IMR-90 (cell line): ENCODE measurements at regions not wholly inside any gene's neighbourhood (a gene's known extent, or its start where the extent isn't known, plus 50 kb on each side); places are given as distances from the start of the nearest gene placed in this dataset.

Experiments used
- ATAC-seq: fragments of 200-7000 bp; cut with Tn5 transposase; 2 replicates; pipeline ENCODE4 v1.9.1; 2020; ENCODE audit warnings: low read depth, mild to moderate bottlenecking, moderate library complexity
- BruUV-seq: library from RNA; stranded (reverse); fragments of 400-500 nt; replicated peaks from 2 replicates; lab custom pipeline; 2021; lab: Mats Ljungman, UMichigan
- CTCF ChIA-PET: fragments of 300-600 bp; formaldehyde crosslinking; extraction: SDS; loops from one replicate; lab custom pipeline; 2021; ENCODE audit warnings: antibody characterized with exemption; lab: Yijun Ruan, JAX
- POLR2A ChIA-PET: fragments of 300-600 bp; sonication (Branson Sonifier 250); formaldehyde crosslinking; loops from one replicate; lab custom pipeline; 2022; ENCODE audit warnings: antibody characterized with exemption; ENCODE audit not compliant: unreplicated experiment; lab: Charles Lee
- DNase-seq: peaks from one replicate; pipeline ENCODE4 v3.0.0; 2013
- H2AFZ ChIP-seq: replicated peaks from 2 replicates; pipeline ENCODE3; 2013; ENCODE audit warnings: low read length, mild to moderate bottlenecking; ENCODE audit not compliant: poor library complexity
- H2AK5ac ChIP-seq: 2 replicates; pipeline ENCODE4 v1.6.1; 2013; ENCODE audit warnings: low read depth, low read length, inconsistent platforms
- H2AK9ac ChIP-seq: replicated peaks from 2 replicates; pipeline ENCODE3; 2013; ENCODE audit warnings: mild to moderate bottlenecking, low read depth, low read length, moderate library complexity; ENCODE audit not compliant: poor library complexity
- H2BK120ac ChIP-seq: 2 replicates; pipeline ENCODE4 v1.6.1; 2013; ENCODE audit warnings: low read depth, low read length, inconsistent platforms
- H2BK15ac ChIP-seq: 3 replicates; pipeline ENCODE4 v1.6.1; 2013; ENCODE audit warnings: low read depth, low read length, inconsistent platforms
- H2BK20ac ChIP-seq: 2 replicates; pipeline ENCODE4 v1.6.1; 2013; ENCODE audit warnings: low read depth, mild to moderate bottlenecking, inconsistent platforms, low read length, moderate library complexity
- H2BK5ac ChIP-seq: 2 replicates; pipeline ENCODE4 v1.6.1; 2013; ENCODE audit warnings: mild to moderate bottlenecking, low read depth, low read length, inconsistent platforms; ENCODE audit not compliant: poor library complexity, severe bottlenecking
- H3K14ac ChIP-seq: replicated peaks from 2 replicates; pipeline ENCODE4 v1.6.1; 2013; ENCODE audit warnings: low read depth, low read length, inconsistent platforms
- H3K18ac ChIP-seq: 2 replicates; pipeline ENCODE4 v1.6.1; 2013; ENCODE audit warnings: low read depth, low read length, control low read depth
- H3K23ac ChIP-seq: 2 replicates; pipeline ENCODE4 v1.6.1; 2013; ENCODE audit warnings: low read depth, low read length, inconsistent platforms
- H3K27ac ChIP-seq: 2 replicates; pipeline ENCODE4 v1.5.1; 2013; ENCODE audit warnings: mild to moderate bottlenecking, control low read depth, low read length; ENCODE audit not compliant: insufficient read depth
- H3K27me3 ChIP-seq: 2 replicates; pipeline ENCODE4 v1.6.1; 2013; ENCODE audit warnings: low read length; ENCODE audit not compliant: control insufficient read depth, insufficient read depth
- H3K36me3 ChIP-seq: 2 replicates; pipeline ENCODE4 v1.6.1; 2013; ENCODE audit warnings: low read length, mixed read lengths; ENCODE audit not compliant: control insufficient read depth, insufficient read depth
- H3K4ac ChIP-seq: 2 replicates; pipeline ENCODE4 v1.6.1; 2013; ENCODE audit warnings: low read depth, low read length, inconsistent platforms
- H3K4me1 ChIP-seq: 2 replicates; pipeline ENCODE4 v1.6.1; 2013; ENCODE audit warnings: low read length, mixed read lengths; ENCODE audit not compliant: control insufficient read depth, insufficient read depth
- H3K4me2 ChIP-seq: 2 replicates; pipeline ENCODE4 v1.6.1; 2013; ENCODE audit warnings: low read depth, mild to moderate bottlenecking, control low read depth, low read length, moderate library complexity
- H3K4me3 ChIP-seq: 2 replicates; pipeline ENCODE4 v1.5.1; 2013; ENCODE audit warnings: low read depth, mild to moderate bottlenecking, control low read depth, low read length, moderate library complexity; ENCODE audit not compliant: insufficient read depth
- H3K56ac ChIP-seq: 2 replicates; pipeline ENCODE4 v1.6.1; 2013; ENCODE audit warnings: low read length, inconsistent platforms; ENCODE audit not compliant: insufficient read depth; ENCODE audit errors: extremely low read depth
- H3K79me1 ChIP-seq, 2 experiments: 2 replicates each; pipeline ENCODE4 v1.6.1; 2013; ENCODE audit warnings: low read length in 2 of 2, inconsistent platforms in 1 of 2, low read depth in 1 of 2
- H3K9ac ChIP-seq: 2 replicates; pipeline ENCODE4 v1.6.1; 2013; ENCODE audit warnings: low read depth, low read length, control low read depth
- H3K9me1 ChIP-seq: 2 replicates; pipeline ENCODE4 v1.6.1; 2013; ENCODE audit warnings: low read length, inconsistent platforms; ENCODE audit not compliant: insufficient read depth
- H3K9me3 ChIP-seq: 2 replicates; pipeline ENCODE4 v1.6.1; 2013; ENCODE audit warnings: low read length; ENCODE audit not compliant: control insufficient read depth, insufficient read depth
- H4K20me1 ChIP-seq: 2 replicates; pipeline ENCODE4 v1.6.1; 2013; ENCODE audit warnings: low read length, inconsistent platforms; ENCODE audit not compliant: insufficient read depth
- H4K5ac ChIP-seq: 2 replicates; pipeline ENCODE4 v1.6.1; 2013; ENCODE audit warnings: mild to moderate bottlenecking, low read depth, low read length, control low read depth
- H4K8ac ChIP-seq, 2 experiments: 2 replicates each; pipeline ENCODE4 v1.6.1; 2013; ENCODE audit warnings: low read depth in 2 of 2, low read length in 2 of 2, control low read depth in 1 of 2, inconsistent platforms in 1 of 2
- H4K91ac ChIP-seq: 2 replicates; pipeline ENCODE4 v1.6.1; 2013; ENCODE audit warnings: low read depth, low read length, inconsistent platforms; ENCODE audit not compliant: insufficient read depth
- CTCF ChIP-seq: conservative IDR thresholded peaks from 2 replicates; pipeline ENCODE4 v1.5.1; 2012; ENCODE audit warnings: mild to moderate bottlenecking, low read depth, low read length, improper control_type of control experiment
- WGBS, 2 experiments: methylation state at CpG; one replicate each; pipeline versions ENCODE4 v1.1.5 to v1.1.7; 2013; ENCODE audit warnings: missing lambda C conversion rate in 2 of 2; ENCODE audit not compliant: insufficient read length in 1 of 2; ENCODE audit errors: extremely low coverage in 2 of 2; 5-methylcytosine and 5-hydroxymethylcytosine counted together
- dilution Hi-C: fragments of 300-500 bp; cut with HindIII; formaldehyde crosslinking; loops from one replicate; pipeline ENCODE4 v1.14.3; 2018; ENCODE audit warnings: low sequenced_read_pairs; ENCODE audit not compliant: unreplicated experiment
- in situ Hi-C: fragments of 300-500 bp; cut with MboI; formaldehyde crosslinking; loops from 3 replicates; pipeline ENCODE4 v1.14.3; 2019; ENCODE audit warnings: low sequenced_read_pairs, inconsistent platforms, mixed read lengths
- intact Hi-C: fragments of 100-400 bp; cut with micrococcal nuclease; formaldehyde crosslinking; loops from 2 replicates; pipeline ENCODE4 v1.10.0; 2022

DNA sequence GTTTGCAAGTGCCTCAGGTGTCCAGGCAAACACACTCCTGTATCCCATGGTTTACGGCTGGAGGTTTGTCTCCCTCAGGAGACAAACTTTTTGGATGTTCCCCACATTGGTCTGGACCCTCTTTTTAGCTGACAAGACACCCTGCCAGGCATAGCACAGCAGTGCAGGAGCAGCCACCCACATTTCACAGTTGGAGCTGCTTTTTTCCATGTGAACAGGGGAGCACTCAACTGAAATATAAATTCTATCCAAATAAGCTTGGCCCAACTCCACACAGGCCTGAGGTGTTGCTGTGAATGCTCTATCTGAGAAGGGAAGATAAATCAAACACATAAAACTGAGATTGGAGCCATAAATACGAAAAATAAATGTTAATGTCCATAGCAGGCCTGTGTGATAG is 501.3 kb upstream of the IL12A start:
- no peak overlapping the region for H4K91ac ChIP-seq
- no peak overlapping the region for H3K18ac ChIP-seq
- no peaks in the 10 kb centered on the region for H3K79me1 ChIP-seq
- WGBS, 2 experiments, result no CpG with 5 or more reads among the region's 2 CpGs
- H2AK5ac ChIP-seq, result no peak overlapping the region
- no peak overlapping the region for H3K14ac ChIP-seq
- H3K36me3 ChIP-seq, result no peaks in the 10 kb centered on the region
- no peak for ATAC-seq
- H3K4me1 ChIP-seq, result no peaks in the 10 kb centered on the region
- no peak for TF ChIP-seq CTCF
- H4K20me1 ChIP-seq, result no peaks in the 10 kb centered on the region
- H3K27ac ChIP-seq, result no peak overlapping the region
- no peak overlapping the region for H2AK9ac ChIP-seq
- no peak overlapping the region for H2AFZ ChIP-seq
- no peak overlapping the region for H2BK120ac ChIP-seq
- no peaks in the 10 kb centered on the region for H3K9me1 ChIP-seq
- no peak overlapping the region for H4K5ac ChIP-seq
- in situ Hi-C loops (no loop called here), intact Hi-C loops (no loop called here), dilution Hi-C loops (no loop called here)
- H3K9me3 ChIP-seq, result no peaks in the 10 kb centered on the region
- no peak overlapping the region for H3K56ac ChIP-seq
- H2BK5ac ChIP-seq, result no peak overlapping the region
- no peak overlapping the region for H3K4me2 ChIP-seq
- no peak overlapping the region for H2BK15ac ChIP-seq
- no peak overlapping the region for H2BK20ac ChIP-seq
- ChIA-PET CTCF (no interaction called here), POLR2A (no interaction called here)
- H3K27me3 ChIP-seq, result peaks cover 5% of the 10 kb centered on the region; the same call in 1 of the 2 replicates
- no peak overlapping the region for H3K23ac ChIP-seq
- H3K4ac ChIP-seq, result no peak overlapping the region
- DNase-seq, result no peak
- no peak overlapping the region for H4K8ac ChIP-seq
- BruUV-seq, result no TSS peak
- no peak overlapping the region for H3K4me3 ChIP-seq
- no peak overlapping the region for H3K9ac ChIP-seq
